ENCODE measurements at regions not wholly inside any gene's neighbourhood (a gene's known extent, or its start where the extent isn't known, plus 50 kb on each side); places are given as distances from the start of the nearest gene placed in this dataset.

- ATAC-seq (no peak), DNase-seq (ENCODE audit: low spot score) (no peak)
- no peaks in the 10 kb centered on the region for H3K79me2 ChIP-seq (replicated peaks; ENCODE audit: insufficient read depth)
- Mint-ChIP-seq H3K4me1 (peaks cover 21% of the 10 kb centered on the region), H3K27me3 (ENCODE audit: insufficient read depth, low read depth, poor library complexity) (peaks cover 2% of the 10 kb centered on the region), H3K9me3 (no peaks in the 10 kb centered on the region), H3K36me3 (ENCODE audit: low read depth) (peaks cover 3% of the 10 kb centered on the region; the same call in 1 of the 3 replicates), H3K4me3 (no peak overlapping the region), H3K27ac (no peak overlapping the region)
- no peaks in the 10 kb centered on the region for H3F3A ChIP-seq (replicated peaks; ENCODE audit: low read depth)
- no peaks in the 10 kb centered on the region for H4K20me1 ChIP-seq (replicated peaks; ENCODE audit: insufficient read depth)
- peaks cover 10% of the 10 kb centered on the region; the same call in 1 of the 2 replicates for H3K9me2 ChIP-seq (ENCODE audit: insufficient read depth)
- peak overlapping the region; percentile 50; the same call in 1 of the 2 replicates for H2AFZ ChIP-seq
- H3K4me2 ChIP-seq: no peak overlapping the region
- peaks cover 15% of the 10 kb centered on the region for H3K4me1 ChIP-seq (ENCODE audit: insufficient read depth)
- no peaks in the 10 kb centered on the region for H3K36me3 ChIP-seq (ENCODE audit: insufficient read depth)
- TF ChIP-seq NANOG (IDR thresholded peaks at IDR 0.05; ENCODE audit: borderline replicate concordance): no peak
- TF ChIP-seq ZNF331 (CRISPR knock-in tag; IDR thresholded peaks at IDR 0.05; ENCODE audit: low read depth): no peak
- TF ChIP-seq POLR2AphosphoS5 (IDR thresholded peaks at IDR 0.05; ENCODE audit: low read depth): no peak
- no peak for TF ChIP-seq ZNF462 (CRISPR knock-in tag; IDR thresholded peaks at IDR 0.05)
- TF ChIP-seq ZNF114 (CRISPR knock-in tag; IDR thresholded peaks at IDR 0.05): no peak
- TF ChIP-seq REST (IDR thresholded peaks at IDR 0.05; ENCODE audit: unreplicated experiment): no peak
- no peak for TF ChIP-seq STAT1 (IDR thresholded peaks at IDR 0.05; ENCODE audit: unreplicated experiment)
- TF ChIP-seq CREB1 (CRISPR knock-in tag; IDR thresholded peaks at IDR 0.05; ENCODE audit: low read depth): no peak
- TF ChIP-seq EZH2phosphoT487 (IDR thresholded peaks at IDR 0.05; ENCODE audit: unreplicated experiment): no peak
- no peak for TF ChIP-seq EZH2 (IDR thresholded peaks at IDR 0.05; ENCODE audit: low read depth, unreplicated experiment)
- TF ChIP-seq CTCF (conservative IDR thresholded peaks at IDR 0.05; ENCODE audit: low read depth in 2 of 2): no peak
- TF ChIP-seq JUNB (IDR thresholded peaks at IDR 0.05; ENCODE audit: unreplicated experiment): no peak
- no peak for TF ChIP-seq ETS1 (IDR thresholded peaks at IDR 0.05)
- no peaks in the 10 kb centered on the region for H3K27me3 ChIP-seq (ENCODE audit: insufficient read depth)
- 0 out of 2 replicates have a peak overlapping the region, but pooled peaks have one; percentile 65 for H3K27ac ChIP-seq (ENCODE audit: low read depth)
- no peak overlapping the region for H3K4me3 ChIP-seq
Measured at GRCh38 chr10:63700631-63701156, 179.5 kb downstream of the REEP3 start.
